Urinary bladder (tissue), 3 donors: ENCODE measurements at regions not wholly inside any gene's neighbourhood (a gene's known extent, or its start where the extent isn't known, plus 50 kb on each side); places are given as distances from the start of the nearest gene placed in this dataset.
A peak's percentile ranks its signal among the peaks of the same experiment; 100 is the strongest.

Experiments
- DNase-seq: peaks from one replicate; pipeline ENCODE4 v3.0.0-alpha.2; 2015; ENCODE audit errors: extremely low spot score
- H3K27ac ChIP-seq: one replicate; pipeline ENCODE4 v1.5.1; 2013; ENCODE audit warnings: low read depth, mild to moderate bottlenecking, moderate library complexity
- H3K36me3 ChIP-seq: one replicate; pipeline ENCODE4 v1.6.1; 2013; ENCODE audit warnings: mild to moderate bottlenecking, moderate library complexity; ENCODE audit not compliant: insufficient read depth
- H3K4me1 ChIP-seq: one replicate; pipeline ENCODE4 v1.6.1; 2013; ENCODE audit warnings: mild to moderate bottlenecking, moderate library complexity; ENCODE audit not compliant: insufficient read depth
- H3K4me3 ChIP-seq: one replicate; pipeline ENCODE4 v1.5.1; 2013; ENCODE audit warnings: low read depth, low read length
- WGBS: extraction: QIAGEN DNeasy Blood & Tissue Kit; methylation state at CpG from one replicate; pipeline ENCODE4 v1.1.7; 2013; 5-methylcytosine and 5-hydroxymethylcytosine counted together
- donor health status: healthy with polysubstance abuse.
- donor health status: healthy.

DNA sequence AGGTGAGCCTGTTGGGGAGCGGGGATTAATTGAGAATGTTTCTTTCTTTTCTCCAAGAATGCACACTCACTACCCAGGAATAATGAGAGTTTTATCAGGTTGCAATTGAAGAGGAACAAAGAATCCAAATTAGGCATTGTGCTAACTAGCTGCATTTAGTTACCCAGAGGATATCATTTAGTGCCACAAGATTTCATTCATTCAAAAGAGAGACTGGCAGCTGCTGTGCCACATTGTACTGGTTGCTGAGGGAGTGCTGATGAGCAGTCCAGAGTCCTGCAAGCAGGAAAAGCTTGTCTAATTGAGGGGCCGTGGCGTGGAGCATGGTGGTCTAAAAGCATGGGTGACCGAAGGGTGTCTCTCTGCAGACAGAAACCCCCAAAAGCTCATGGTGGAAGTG is 97.6 kb downstream of the CTAGE1 start:
- Histone ChIP-seq H3K27ac (no peak overlapping the region), H3K4me3 (no peak overlapping the region), H3K4me1 (no peaks in the 10 kb centered on the region), H3K36me3 (no peaks in the 10 kb centered on the region)
- DNase-seq, result no peak
- 87% methylated on average over 4 of the region's 4 CpGs for WGBS

DNA sequence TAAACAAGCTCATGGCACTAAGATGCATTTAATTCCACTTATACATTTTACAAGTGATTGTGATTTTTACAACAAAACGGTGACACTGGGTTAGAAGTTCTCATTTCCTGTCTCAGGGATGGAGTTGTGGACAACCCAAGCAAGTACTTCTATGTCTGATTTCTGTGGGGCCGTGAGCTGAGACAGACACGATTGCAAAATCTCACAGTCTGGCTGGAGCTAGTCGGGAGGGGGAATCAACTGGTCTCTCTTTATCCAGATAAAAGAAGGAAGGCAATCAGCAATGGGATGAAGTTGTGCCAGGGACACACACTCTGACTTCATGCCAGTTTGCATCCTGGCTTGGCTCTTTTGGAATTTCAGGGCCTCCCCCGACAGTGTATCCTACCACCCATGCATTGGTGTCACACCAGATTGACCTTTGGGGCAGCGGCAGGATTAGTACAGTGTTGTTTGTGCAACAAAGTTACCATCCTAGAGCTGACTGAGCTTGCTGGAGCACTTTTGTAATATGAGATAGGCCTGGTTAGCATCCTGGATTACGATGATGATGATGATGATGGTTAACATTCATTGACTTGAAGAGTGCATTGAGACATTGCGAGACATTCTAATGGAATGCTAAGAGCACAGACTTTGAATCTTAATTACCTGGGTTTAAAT is 98.8 kb downstream of the CTAGE1 start:
- Histone ChIP-seq H3K27ac (no peak overlapping the region), H3K36me3 (no peaks in the 10 kb centered on the region), H3K4me1 (no peaks in the 10 kb centered on the region), H3K4me3 (no peak overlapping the region)
- 68% methylated on average over 8 of the region's 8 CpGs for WGBS
- no peak for DNase-seq

DNA sequence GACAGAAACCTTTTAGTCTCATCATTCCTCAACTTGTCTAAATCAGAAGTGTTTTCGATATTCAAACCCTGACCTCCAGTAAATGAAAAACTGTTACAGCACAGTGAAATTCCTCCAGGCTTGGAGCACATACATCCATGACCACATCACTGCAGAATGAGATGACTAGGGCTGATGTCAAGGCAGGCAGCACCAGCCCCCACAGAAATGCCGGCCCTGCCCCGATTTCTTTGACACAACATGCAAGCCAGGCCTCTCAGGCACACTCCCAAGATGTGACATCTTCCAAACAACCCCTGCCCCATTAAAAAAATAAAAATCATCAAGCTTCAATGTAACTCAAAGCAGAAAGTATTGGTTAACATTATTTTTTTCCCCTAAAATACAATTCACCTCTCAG is 103.3 kb downstream of the CTAGE1 start:
- Histone ChIP-seq H3K27ac (no peak overlapping the region), H3K4me1 (no peaks in the 10 kb centered on the region), H3K36me3 (no peaks in the 10 kb centered on the region), H3K4me3 (no peak overlapping the region)
- 34% methylated on average over 3 of the region's 3 CpGs for WGBS
- DNase-seq, result peak; percentile 48

DNA sequence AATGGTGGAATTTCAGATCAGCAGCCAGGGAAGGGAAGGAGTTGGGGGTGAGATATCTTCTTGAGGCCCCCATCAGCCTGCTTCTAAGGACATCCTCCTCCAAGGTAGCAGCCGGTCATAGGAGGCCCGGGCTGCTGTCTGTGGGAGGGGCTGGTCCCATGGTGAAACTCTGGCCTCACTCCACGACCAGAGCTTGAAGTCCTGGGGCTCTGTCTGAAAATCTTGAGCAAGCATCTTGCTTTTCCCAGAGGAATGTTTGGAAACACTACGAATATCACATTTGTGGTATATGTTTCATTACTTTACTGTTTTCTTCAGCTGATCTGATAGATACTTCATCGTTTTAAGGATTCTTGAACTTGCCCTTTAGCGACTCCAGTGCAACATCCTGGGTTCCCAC is 103.7 kb downstream of the CTAGE1 start:
- WGBS, result 53% methylated on average over 6 of the region's 6 CpGs
- DNase-seq, result no peak
- no peaks in the 10 kb centered on the region for H3K36me3 ChIP-seq
- H3K4me3 ChIP-seq, result no peak overlapping the region
- H3K4me1 ChIP-seq, result no peaks in the 10 kb centered on the region
- no peak overlapping the region for H3K27ac ChIP-seq

DNA sequence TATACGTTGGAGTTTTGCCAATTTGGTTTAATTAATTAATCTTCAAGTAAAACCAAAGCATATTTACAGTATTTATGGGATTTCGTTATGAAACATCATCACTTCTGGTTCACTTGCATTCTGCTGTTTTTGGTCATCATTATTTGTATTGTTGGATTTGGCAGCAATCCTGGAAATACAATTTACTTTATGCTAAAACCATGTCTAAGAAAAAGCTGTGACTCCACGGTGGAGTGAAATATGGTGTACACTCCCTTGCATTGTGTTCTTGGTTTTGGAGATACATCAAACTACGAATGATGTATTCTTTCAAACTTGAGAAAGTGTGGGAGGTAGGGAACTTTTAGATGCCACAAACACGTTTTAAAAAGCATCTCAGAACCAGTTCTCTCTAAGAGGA is 106.4 kb downstream of the CTAGE1 start:
- Histone ChIP-seq H3K4me1 (no peaks in the 10 kb centered on the region), H3K36me3 (no peaks in the 10 kb centered on the region), H3K4me3 (no peak overlapping the region), H3K27ac (no peak overlapping the region)
- peak; percentile 47 for DNase-seq
- WGBS, result 45% methylated on average over 5 of the region's 5 CpGs

DNA sequence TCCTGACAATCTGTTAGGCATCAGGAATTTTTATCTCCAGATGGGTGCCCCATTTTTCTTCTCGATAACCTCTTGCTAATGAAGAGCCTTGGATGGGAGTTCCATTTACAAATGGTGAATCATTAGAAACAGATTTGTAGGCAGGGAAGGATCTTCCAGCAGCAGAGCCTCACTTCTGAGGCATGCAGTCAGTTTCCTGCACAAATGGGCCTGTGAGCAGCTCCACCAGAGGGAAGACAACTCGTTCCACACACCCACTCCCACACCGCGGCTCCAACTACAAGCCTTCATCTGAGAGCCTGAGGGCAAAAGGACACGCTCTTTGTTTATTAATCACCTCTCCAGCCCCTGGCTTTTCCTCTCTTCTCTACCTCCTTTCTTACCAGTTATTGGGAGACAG is 108.5 kb downstream of the CTAGE1 start:
- 63% methylated on average over 5 of the region's 5 CpGs for WGBS
- no peaks in the 10 kb centered on the region for H3K4me1 ChIP-seq
- H3K27ac ChIP-seq, result no peak overlapping the region

DNA sequence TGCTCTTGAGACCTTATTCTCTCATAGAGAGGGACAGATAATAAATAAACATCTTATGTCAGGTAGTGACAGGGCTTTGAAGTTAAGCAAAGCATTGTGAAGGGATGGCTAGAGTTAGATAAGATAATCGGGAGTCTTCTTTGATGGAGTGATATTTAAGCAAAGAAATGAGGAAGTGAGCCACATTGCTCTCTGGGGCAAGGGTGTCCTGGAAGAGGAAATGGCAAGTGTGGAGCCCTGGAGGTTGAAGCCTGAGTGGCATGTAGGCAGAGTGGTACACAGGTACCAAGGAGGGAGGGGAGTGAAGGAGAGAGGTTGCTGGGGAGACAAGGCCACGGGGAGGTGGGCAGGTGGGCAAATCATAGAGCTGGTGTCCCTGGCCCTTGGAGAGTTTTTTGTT is 110.2 kb downstream of the CTAGE1 start:
- 62% methylated on average over 2 of the region's 2 CpGs for WGBS
- H3K4me3 ChIP-seq, result no peak overlapping the region
- no peaks in the 10 kb centered on the region for H3K4me1 ChIP-seq
- no peak overlapping the region for H3K27ac ChIP-seq
- H3K36me3 ChIP-seq, result no peaks in the 10 kb centered on the region
- no peak for DNase-seq

More for the DNA sequence above, 108.5 kb downstream of the CTAGE1 start:
- DNase-seq, result no peak
- H3K36me3 ChIP-seq, result no peaks in the 10 kb centered on the region
- no peak overlapping the region for H3K4me3 ChIP-seq

DNA sequence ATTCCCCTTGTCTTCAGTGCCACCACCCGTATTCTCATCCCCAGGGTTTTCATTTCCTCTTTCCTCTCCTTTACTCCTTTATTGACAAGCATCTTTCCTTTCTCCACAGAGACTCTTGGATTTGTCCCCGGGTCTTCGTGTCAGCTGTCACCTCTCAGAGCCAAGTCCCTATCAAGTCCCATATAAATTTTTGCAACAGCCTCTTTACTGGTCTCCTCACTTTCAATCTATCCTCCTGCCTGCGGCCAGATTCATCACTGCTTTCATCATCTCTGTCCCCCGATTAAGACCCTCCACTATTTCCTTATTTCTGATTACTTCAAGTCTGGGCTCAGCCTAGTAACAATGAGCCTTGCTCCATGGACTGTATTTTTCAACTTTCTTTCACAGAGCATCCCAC is 113.8 kb downstream of the CTAGE1 start:
- Histone ChIP-seq H3K4me1 (no peaks in the 10 kb centered on the region), H3K36me3 (no peaks in the 10 kb centered on the region), H3K4me3 (no peak overlapping the region), H3K27ac (no peak overlapping the region)
- 69% methylated on average over 5 of the region's 5 CpGs for WGBS
- no peak for DNase-seq

DNA sequence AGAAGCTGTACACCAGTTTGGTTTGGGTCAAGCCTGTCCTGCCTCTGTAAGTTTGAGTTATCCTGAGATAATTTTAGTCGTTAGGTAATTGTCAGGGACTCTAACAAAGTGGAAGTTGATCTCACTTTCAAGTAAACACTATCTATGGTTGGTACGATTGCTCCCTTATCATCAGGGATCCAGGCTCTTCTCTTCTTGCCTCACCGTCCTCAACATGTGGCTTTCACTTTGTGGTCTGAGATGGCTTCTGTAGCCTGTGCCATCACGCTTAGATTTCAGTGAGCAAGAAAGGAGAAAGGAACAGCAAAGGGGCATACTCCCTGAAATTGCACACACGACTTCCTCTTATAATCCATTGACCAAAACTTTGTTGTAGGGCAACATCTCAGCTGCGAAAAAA is 115.6 kb downstream of the CTAGE1 start:
- Histone ChIP-seq H3K27ac (no peak overlapping the region), H3K36me3 (no peaks in the 10 kb centered on the region), H3K4me3 (no peak overlapping the region), H3K4me1 (no peaks in the 10 kb centered on the region)
- DNase-seq, result no peak
- WGBS, result 72% methylated on average over 6 of the region's 6 CpGs

DNA sequence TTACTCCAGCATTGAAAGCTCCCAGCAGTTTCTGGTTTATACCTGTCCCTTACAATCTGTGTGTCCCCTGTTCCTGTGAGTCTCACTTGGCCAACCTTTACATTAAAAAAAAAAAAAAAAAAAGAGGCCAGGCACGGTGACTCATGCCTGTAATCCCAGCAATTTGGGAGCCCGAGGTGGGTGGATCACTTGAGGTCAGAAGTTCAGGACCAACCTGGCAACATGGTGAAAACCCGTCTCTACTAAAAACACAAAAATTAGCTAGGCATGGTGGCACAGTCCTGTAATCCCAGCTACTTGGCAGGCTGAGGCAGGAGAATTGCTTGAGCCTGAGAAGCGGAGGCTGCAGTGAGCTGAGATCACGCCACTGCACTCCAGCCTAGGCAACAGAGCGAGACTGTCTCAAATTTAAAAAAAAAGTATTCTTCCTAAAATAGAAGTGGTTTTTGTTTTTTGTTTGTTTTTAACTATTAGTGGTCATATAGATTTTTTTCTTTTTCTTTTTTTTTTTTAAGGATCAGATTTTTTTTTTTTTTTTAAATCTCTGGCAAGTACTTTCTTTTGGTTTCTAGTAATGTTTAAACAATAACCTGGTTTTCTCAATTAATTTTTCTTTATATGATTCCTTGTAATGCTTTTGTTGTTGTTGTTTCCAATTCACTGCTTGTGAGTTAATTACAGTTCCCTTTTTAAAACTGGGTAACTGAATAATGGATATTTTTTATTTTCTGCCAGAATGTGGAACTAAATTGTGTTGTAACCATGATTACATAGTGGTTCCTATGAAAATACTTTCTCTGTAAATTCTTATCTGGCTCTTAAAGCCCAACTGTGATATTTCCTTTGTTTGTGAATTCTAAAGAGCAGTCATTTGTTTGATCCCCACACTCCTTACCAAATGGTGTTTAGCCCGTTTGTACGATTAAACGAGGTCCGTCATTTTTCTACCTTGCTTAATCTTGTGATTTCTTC is 116.8 kb downstream of the CTAGE1 start:
- Histone ChIP-seq H3K36me3 (no peaks in the 10 kb centered on the region), H3K27ac (no peak overlapping the region), H3K4me3 (no peak overlapping the region), H3K4me1 (no peaks in the 10 kb centered on the region)
- WGBS, result 45% methylated on average over 10 of the region's 10 CpGs
- DNase-seq, result no peak

DNA sequence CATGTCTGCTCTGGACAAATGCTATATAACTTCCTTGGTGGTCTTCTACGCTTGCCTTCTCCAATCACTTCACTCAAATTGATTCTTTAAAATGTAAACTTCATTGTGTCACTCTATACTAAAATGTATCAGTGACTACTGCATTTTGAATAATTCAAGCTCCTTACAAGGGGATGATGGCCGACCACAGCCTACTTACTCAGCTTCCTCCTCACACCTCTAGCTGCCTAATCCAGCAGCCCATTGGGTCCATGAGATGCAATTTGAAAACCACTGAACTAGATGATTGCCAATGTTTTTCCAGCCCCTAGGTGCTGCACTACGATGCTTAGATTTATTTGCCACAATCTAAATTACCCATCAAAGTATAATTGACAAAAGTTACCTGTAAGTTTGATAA is 120.7 kb downstream of the CTAGE1 start:
- Histone ChIP-seq H3K4me1 (no peaks in the 10 kb centered on the region), H3K27ac (no peak overlapping the region), H3K4me3 (no peak overlapping the region), H3K36me3 (no peaks in the 10 kb centered on the region)
- no peak for DNase-seq
- WGBS, result 97% methylated on average over 3 of the region's 3 CpGs

DNA sequence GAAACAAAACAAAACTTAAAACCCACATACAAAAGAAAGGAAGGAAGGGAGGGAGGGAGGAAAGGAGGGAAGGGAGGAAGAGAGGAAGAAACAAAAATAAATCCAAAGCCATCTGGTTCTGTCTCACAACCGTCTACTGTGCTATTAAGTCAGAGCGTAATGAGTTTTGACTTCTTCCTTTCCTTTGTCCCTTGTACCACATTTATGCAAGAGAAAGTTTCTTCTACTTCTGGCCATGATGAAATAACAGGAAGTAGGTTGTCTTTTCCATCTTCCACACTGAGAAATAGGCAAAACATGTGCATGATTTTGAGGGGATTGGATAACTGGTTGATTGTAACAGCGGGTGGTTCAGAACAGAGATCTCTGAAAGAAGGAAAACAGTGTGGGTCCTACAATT is 121.4 kb downstream of the CTAGE1 start:
- WGBS, result 83% methylated on average over 3 of the region's 3 CpGs
- Histone ChIP-seq H3K36me3 (no peaks in the 10 kb centered on the region), H3K4me1 (no peaks in the 10 kb centered on the region), H3K27ac (no peak overlapping the region), H3K4me3 (no peak overlapping the region)
- no peak for DNase-seq

DNA sequence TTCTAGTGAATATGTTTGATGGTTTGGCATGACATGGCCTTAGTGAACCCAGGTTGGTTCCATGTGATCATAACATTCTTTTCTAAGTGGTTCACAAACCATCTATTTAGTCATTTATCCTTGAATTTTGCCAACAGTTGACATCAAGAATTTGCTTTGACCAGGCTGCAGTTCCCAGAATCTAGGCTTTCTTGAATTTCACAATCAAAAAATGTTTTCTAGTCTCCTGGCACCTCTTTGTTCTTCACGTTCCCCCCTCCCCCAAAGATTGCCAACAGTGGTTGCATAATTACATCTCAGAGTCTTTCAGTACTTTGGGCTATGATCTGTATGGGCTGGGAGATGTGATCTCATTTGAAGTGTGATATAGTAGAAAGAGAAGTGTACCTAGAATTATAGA is 124.0 kb downstream of the GATA6 start:
- H3K27ac ChIP-seq, result no peak overlapping the region
- H3K4me1 ChIP-seq, result no peaks in the 10 kb centered on the region
- no peaks in the 10 kb centered on the region for H3K36me3 ChIP-seq
- DNase-seq, result no peak
- H3K4me3 ChIP-seq, result no peak overlapping the region
- whole genome bisulfite sequencing, result 49% methylated on average over 1 of the region's 1 CpG

DNA sequence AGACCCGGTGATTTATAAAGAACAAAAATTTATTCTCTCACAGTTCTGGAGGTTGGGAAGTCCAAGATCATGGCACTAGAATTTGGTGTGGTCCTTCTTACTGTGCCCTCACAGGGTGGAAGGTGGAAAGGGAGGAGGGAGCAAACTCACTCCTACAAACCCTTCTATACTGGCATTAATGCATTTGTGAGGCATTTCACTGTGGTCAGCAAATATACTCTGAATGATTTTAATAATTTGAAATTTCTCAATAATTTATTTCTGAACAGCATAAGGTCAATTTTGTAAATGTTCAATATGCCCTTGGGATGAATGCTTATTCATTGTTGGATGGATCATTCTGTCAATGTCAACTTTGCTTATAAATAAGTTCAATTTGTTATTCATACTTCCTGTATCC is 120.6 kb downstream of the GATA6 start:
- Histone ChIP-seq H3K4me3 (no peak overlapping the region), H3K27ac (no peak overlapping the region), H3K36me3 (no peaks in the 10 kb centered on the region), H3K4me1 (no peaks in the 10 kb centered on the region)
- DNase-seq, result no peak
- 100% methylated on average over 1 of the region's 1 CpG for WGBS
